ENCODE measurements at regions not wholly inside any gene's neighbourhood (a gene's known extent, or its start where the extent isn't known, plus 50 kb on each side); places are given as distances from the start of the nearest gene placed in this dataset.

GRCh38 chr14:22482782-22483553 lies 106.1 kb downstream of the DAD1 start:
- no peak overlapping the region for H3K4me3 ChIP-seq (ENCODE audit: low read length)
- TF ChIP-seq CTCF (conservative IDR thresholded peaks at IDR 0.05; ENCODE audit: low read depth, low read length): no peak

GRCh38 chr14:22482085-22482694 lies 106.8 kb downstream of the DAD1 start:
- no peak for DNase-seq (ENCODE audit: low read depth)
- no peak for TF ChIP-seq CTCF (conservative IDR thresholded peaks at IDR 0.05; ENCODE audit: low read depth, low read length)
- no peak overlapping the region for H3K4me3 ChIP-seq (ENCODE audit: low read length)

More at GRCh38 chr14:22482782-22483553, 106.1 kb downstream of the DAD1 start:
- DNase-seq (ENCODE audit: low read depth): no peak

- no peak for TF ChIP-seq CTCF (conservative IDR thresholded peaks at IDR 0.05; ENCODE audit: low read depth, low read length)
- H3K4me3 ChIP-seq (ENCODE audit: low read length): no peak overlapping the region
- no peak for DNase-seq (ENCODE audit: low read depth)
These were observed 107.5 kb downstream of the DAD1 start for GRCh38 chr14:22481546-22481945.

- DNase-seq (ENCODE audit: low read depth): no peak
- TF ChIP-seq CTCF (conservative IDR thresholded peaks at IDR 0.05; ENCODE audit: low read depth, low read length): no peak
- H3K4me3 ChIP-seq (ENCODE audit: low read length): no peak overlapping the region
These were observed 109.1 kb downstream of the DAD1 start for GRCh38 chr14:22479776-22480464.

GRCh38 chr14:22479132-22479531 lies 109.9 kb downstream of the DAD1 start:
- TF ChIP-seq CTCF (conservative IDR thresholded peaks at IDR 0.05; ENCODE audit: low read depth, low read length): no peak
- H3K4me3 ChIP-seq (ENCODE audit: low read length): no peak overlapping the region
- no peak for DNase-seq (ENCODE audit: low read depth)

GRCh38 chr14:22478670-22479069 lies 110.4 kb downstream of the DAD1 start:
- TF ChIP-seq CTCF (conservative IDR thresholded peaks at IDR 0.05; ENCODE audit: low read depth, low read length): no peak
- no peak for DNase-seq (ENCODE audit: low read depth)
- H3K4me3 ChIP-seq (ENCODE audit: low read length): no peak overlapping the region

Data from retinal pigment epithelial cell (primary cell).